GM12878 (cell line): ENCODE measurements at regions not wholly inside any gene's neighbourhood (a gene's known extent, or its start where the extent isn't known, plus 50 kb on each side); places are given as distances from the start of the nearest gene placed in this dataset.

Experiments used
- ATAC-seq: fragments of 200-7000 bp; cut with Tn5 transposase; 3 replicates; pipeline ENCODE4 v1.9.1; 2020; ENCODE audit warnings: mild to moderate bottlenecking, moderate library complexity
- BruUV-seq: library from RNA; stranded (reverse); fragments of 400-500 nt; replicated peaks from 2 replicates; lab custom pipeline; 2021; lab: Mats Ljungman, UMichigan
- CTCF ChIA-PET: fragments of 300-600 bp; sonication (Branson Sonifier 250); formaldehyde crosslinking; extraction: SDS; loops from one replicate; lab custom pipeline; 2021; ENCODE audit warnings: inconsistent platforms; lab: Yijun Ruan, JAX
- POLR2A ChIA-PET: fragments of 350-600 bp; formaldehyde crosslinking; extraction: SDS; loops from one replicate; lab custom pipeline; 2021; ENCODE audit warnings: inconsistent platforms; lab: Charles Lee
- RAD21 ChIA-PET: fragments of 300-600 bp; sonication (Branson Sonifier 250); formaldehyde crosslinking; loops from one replicate; lab custom pipeline; 2023; ENCODE audit warnings: antibody characterized with exemption; ENCODE audit not compliant: unreplicated experiment; lab: Charles Lee
- SMC1A ChIA-PET: fragments of 300-600 bp; sonication (Branson Sonifier 250); formaldehyde crosslinking; loops from one replicate; lab custom pipeline; 2023; ENCODE audit not compliant: unreplicated experiment, uncharacterized antibody; lab: Charles Lee
- DNase-seq: peaks from one replicate; pipeline ENCODE4 v3.0.0-alpha.2; 2011; ENCODE audit warnings: low read depth, low spot score
- FAIRE-seq: peaks from 3 replicates; lab custom pipeline; 2011; peaks lifted over from hg19 to GRCh38; lab: Jason Lieb, UNC
- H2AFZ ChIP-seq: 2 replicates; pipeline ENCODE4 v1.6.0; 2011; ENCODE audit warnings: low read depth, low read length, control low read depth; ENCODE audit not compliant: control insufficient read depth
- H3K27ac ChIP-seq: 2 replicates; pipeline ENCODE4 v1.5.1; 2011; ENCODE audit warnings: control low read depth; ENCODE audit not compliant: control insufficient read depth, insufficient read depth
- H3K27me3 ChIP-seq, 2 experiments: replicated peaks in 1 of 2; 2 replicates each; pipeline versions ENCODE4 v1.6.0 to v1.6.1; 2011; ENCODE audit warnings: low read length in 1 of 2; ENCODE audit not compliant: control insufficient read depth in 2 of 2, insufficient read depth in 2 of 2
- H3K36me3 ChIP-seq, 2 experiments: 2 replicates each; pipeline ENCODE4 v1.5.1; 2011; ENCODE audit warnings: low read length in 1 of 2; ENCODE audit not compliant: control insufficient read depth in 2 of 2, insufficient read depth in 2 of 2
- H3K4me1 ChIP-seq: 2 replicates; pipeline ENCODE4 v1.6.1; 2011; ENCODE audit warnings: mild to moderate bottlenecking, low read length, moderate library complexity, mixed read lengths; ENCODE audit not compliant: control insufficient read depth, insufficient read depth
- H3K4me2 ChIP-seq: 2 replicates; pipeline ENCODE4 v1.6.0; 2011; ENCODE audit warnings: control low read depth; ENCODE audit not compliant: control insufficient read depth, insufficient read depth
- H3K4me3 ChIP-seq: fragments of 200-600 bp; sonication (generic); 2 replicates; pipeline ENCODE4 v1.5.1; 2016
- H3K79me2 ChIP-seq: 2 replicates; pipeline ENCODE4 v1.6.0; 2011; ENCODE audit warnings: low read length; ENCODE audit not compliant: control insufficient read depth, insufficient read depth
- H3K9ac ChIP-seq: 2 replicates; pipeline ENCODE4 v1.8.0; 2011; ENCODE audit warnings: low read length, control low read depth, mixed read lengths; ENCODE audit not compliant: control insufficient read depth, insufficient read depth
- H3K9me3 ChIP-seq: replicated peaks from 3 replicates; pipeline ENCODE4 v1.5.1; 2011; ENCODE audit warnings: mild to moderate bottlenecking, low read length; ENCODE audit not compliant: control insufficient read depth, insufficient read depth
- H4K20me1 ChIP-seq: 2 replicates; pipeline ENCODE4 v1.6.0; 2011; ENCODE audit not compliant: control insufficient read depth, insufficient read depth
- GABPA ChIP-seq: IDR thresholded peaks from 2 replicates; pipeline ENCODE4 v1.6.1; 2014; ENCODE audit warnings: antibody characterized with exemption, low read depth, mild to moderate bottlenecking, inconsistent platforms
- HDAC2 ChIP-seq: fragments of 200-600 bp; sonication (generic); IDR thresholded peaks from 2 replicates; pipeline ENCODE4 v1.6.1; 2017
- MYC ChIP-seq: IDR thresholded peaks from 2 replicates; pipeline ENCODE4 v1.6.1; 2011; ENCODE audit warnings: mild to moderate bottlenecking, low read length, moderate library complexity, inconsistent platforms; ENCODE audit not compliant: insufficient read depth, insufficient replicate concordance, insufficient read length, severe bottlenecking
- NR2F1 ChIP-seq: fragments of 450-650 bp; conservative IDR thresholded peaks from 2 replicates; pipeline ENCODE4 v1.6.1; 2017; ENCODE audit warnings: mild to moderate bottlenecking
- RFX5 ChIP-seq: IDR thresholded peaks from 2 replicates; pipeline ENCODE4 v1.6.1; 2011; ENCODE audit warnings: low read depth, low read length, improper control_type of control experiment
- SREBF1 ChIP-seq: IDR thresholded peaks from 2 replicates; pipeline ENCODE4 v1.6.1; 2012; ENCODE audit warnings: mild to moderate bottlenecking, low read length
- SRF ChIP-seq, 2 experiments: IDR thresholded peaks; 2 replicates each; pipeline ENCODE4 v1.6.1; 2011; ENCODE audit warnings: low read depth in 2 of 2, low read length in 2 of 2, mild to moderate bottlenecking in 1 of 2, moderate library complexity in 1 of 2
- TBL1XR1 ChIP-seq: IDR thresholded peaks from 2 replicates; pipeline ENCODE4 v1.6.1; 2012; ENCODE audit warnings: low read depth, low read length, improper control_type of control experiment
- USF1 ChIP-seq: IDR thresholded peaks from 2 replicates; pipeline ENCODE4 v1.6.1; 2011; ENCODE audit warnings: borderline replicate concordance, low read depth, mild to moderate bottlenecking, moderate library complexity, mixed read lengths, low read length; ENCODE audit not compliant: insufficient read depth; ENCODE audit errors: extremely low read length
- ZBTB4 ChIP-seq: fragments of 450-650 bp; formaldehyde crosslinking; IDR thresholded peaks from 2 replicates; pipeline ENCODE4 v1.4.0; 2022; ENCODE audit warnings: mild to moderate bottlenecking, moderate library complexity
- ZNF24 ChIP-seq: fragments of 450-650 bp; IDR thresholded peaks from 2 replicates; pipeline ENCODE4 v1.6.1; 2017; ENCODE audit warnings: antibody characterized with exemption, mild to moderate bottlenecking
- ZSCAN29 ChIP-seq: fragments of 450-650 bp; IDR thresholded peaks from 2 replicates; pipeline ENCODE4 v1.6.1; 2017; ENCODE audit warnings: mild to moderate bottlenecking, moderate library complexity
- WGBS: methylation state at CpG from one replicate; pipeline ENCODE4 v1.1.6; 2016; ENCODE audit warnings: low lambda C conversion rate; ENCODE audit not compliant: insufficient replicate concordance, insufficient coverage; ENCODE audit errors: missing lambda C conversion rate; 5-methylcytosine and 5-hydroxymethylcytosine counted together
- in situ Hi-C: fragments of 300-500 bp; cut with MboI; formaldehyde crosslinking; loops from 9 replicates; pipeline ENCODE4 v1.14.3; 2018; ENCODE audit warnings: mixed read lengths
- intact Hi-C: fragments of 100-400 bp; cut with micrococcal nuclease; formaldehyde crosslinking; loops from one replicate; pipeline ENCODE4 v1.14.2; 2022; ENCODE audit not compliant: unreplicated experiment
- TF ChIP-seq, protein P1 (sequence below): fragments of 450-650 bp; IDR thresholded peaks from 2 replicates; pipeline ENCODE4 v1.6.1; 2016; ENCODE audit warnings: mild to moderate bottlenecking, moderate library complexity, borderline replicate concordance
- TF ChIP-seq, protein P2 (sequence below): IDR thresholded peaks from 2 replicates; pipeline ENCODE4 v1.6.1; 2012; ENCODE audit warnings: mild to moderate bottlenecking, low read depth, low read length

- FAIRE-seq (no peak), ATAC-seq (no peak), DNase-seq (no peak)
- no peaks in the 10 kb centered on the region for H3K36me3 ChIP-seq
- in situ Hi-C loops (no loop called here), intact Hi-C loops (no loop called here)
- H2AFZ ChIP-seq: no peak overlapping the region
- H3K27me3 ChIP-seq: no peaks in the 10 kb centered on the region
- H4K20me1 ChIP-seq: no peaks in the 10 kb centered on the region
- POLR2A ChIA-PET: no interaction called here
- no peak overlapping the region for H3K9ac ChIP-seq
- WGBS: 42% methylated on average over 3 of the region's 3 CpGs
- H3K4me2 ChIP-seq: no peak overlapping the region
- SMC1A ChIA-PET: no interaction called here
- peaks cover 2% of the 10 kb centered on the region; the same call in 1 of the 3 replicates for H3K9me3 ChIP-seq
- RAD21 ChIA-PET: no interaction called here
- H3K27ac ChIP-seq: no peak overlapping the region
- BruUV-seq: no TSS peak
- CTCF ChIA-PET: no interaction called here
- no peaks in the 10 kb centered on the region for H3K79me2 ChIP-seq
- H3K4me3 ChIP-seq: no peak overlapping the region
- no peaks in the 10 kb centered on the region for H3K4me1 ChIP-seq
- TF ChIP-seq SRF (IDR thresholded peaks at IDR 0.05; ENCODE audit: low read depth in 2 of 2, low read length in 2 of 2) (no peak), USF1 (no peak), GABPA (no peak), ZNF24 (no peak), ZSCAN29 (no peak), SREBF1 (no peak), HDAC2 (no peak), RFX5 (no peak), MYC (no peak), ZBTB4 (CRISPR knock-in tag) (no peak), TBL1XR1 (no peak), NR2F1 (no peak)
- TF ChIP-seq, protein P1, sequence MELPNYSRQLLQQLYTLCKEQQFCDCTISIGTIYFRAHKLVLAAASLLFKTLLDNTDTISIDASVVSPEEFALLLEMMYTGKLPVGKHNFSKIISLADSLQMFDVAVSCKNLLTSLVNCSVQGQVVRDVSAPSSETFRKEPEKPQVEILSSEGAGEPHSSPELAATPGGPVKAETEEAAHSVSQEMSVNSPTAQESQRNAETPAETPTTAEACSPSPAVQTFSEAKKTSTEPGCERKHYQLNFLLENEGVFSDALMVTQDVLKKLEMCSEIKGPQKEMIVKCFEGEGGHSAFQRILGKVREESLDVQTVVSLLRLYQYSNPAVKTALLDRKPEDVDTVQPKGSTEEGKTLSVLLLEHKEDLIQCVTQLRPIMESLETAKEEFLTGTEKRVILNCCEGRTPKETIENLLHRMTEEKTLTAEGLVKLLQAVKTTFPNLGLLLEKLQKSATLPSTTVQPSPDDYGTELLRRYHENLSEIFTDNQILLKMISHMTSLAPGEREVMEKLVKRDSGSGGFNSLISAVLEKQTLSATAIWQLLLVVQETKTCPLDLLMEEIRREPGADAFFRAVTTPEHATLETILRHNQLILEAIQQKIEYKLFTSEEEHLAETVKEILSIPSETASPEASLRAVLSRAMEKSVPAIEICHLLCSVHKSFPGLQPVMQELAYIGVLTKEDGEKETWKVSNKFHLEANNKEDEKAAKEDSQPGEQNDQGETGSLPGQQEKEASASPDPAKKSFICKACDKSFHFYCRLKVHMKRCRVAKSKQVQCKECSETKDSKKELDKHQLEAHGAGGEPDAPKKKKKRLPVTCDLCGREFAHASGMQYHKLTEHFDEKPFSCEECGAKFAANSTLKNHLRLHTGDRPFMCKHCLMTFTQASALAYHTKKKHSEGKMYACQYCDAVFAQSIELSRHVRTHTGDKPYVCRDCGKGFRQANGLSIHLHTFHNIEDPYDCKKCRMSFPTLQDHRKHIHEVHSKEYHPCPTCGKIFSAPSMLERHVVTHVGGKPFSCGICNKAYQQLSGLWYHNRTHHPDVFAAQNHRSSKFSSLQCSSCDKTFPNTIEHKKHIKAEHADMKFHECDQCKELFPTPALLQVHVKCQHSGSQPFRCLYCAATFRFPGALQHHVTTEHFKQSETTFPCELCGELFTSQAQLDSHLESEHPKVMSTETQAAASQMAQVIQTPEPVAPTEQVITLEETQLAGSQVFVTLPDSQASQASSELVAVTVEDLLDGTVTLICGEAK: no peak
- TF ChIP-seq, protein P2, sequence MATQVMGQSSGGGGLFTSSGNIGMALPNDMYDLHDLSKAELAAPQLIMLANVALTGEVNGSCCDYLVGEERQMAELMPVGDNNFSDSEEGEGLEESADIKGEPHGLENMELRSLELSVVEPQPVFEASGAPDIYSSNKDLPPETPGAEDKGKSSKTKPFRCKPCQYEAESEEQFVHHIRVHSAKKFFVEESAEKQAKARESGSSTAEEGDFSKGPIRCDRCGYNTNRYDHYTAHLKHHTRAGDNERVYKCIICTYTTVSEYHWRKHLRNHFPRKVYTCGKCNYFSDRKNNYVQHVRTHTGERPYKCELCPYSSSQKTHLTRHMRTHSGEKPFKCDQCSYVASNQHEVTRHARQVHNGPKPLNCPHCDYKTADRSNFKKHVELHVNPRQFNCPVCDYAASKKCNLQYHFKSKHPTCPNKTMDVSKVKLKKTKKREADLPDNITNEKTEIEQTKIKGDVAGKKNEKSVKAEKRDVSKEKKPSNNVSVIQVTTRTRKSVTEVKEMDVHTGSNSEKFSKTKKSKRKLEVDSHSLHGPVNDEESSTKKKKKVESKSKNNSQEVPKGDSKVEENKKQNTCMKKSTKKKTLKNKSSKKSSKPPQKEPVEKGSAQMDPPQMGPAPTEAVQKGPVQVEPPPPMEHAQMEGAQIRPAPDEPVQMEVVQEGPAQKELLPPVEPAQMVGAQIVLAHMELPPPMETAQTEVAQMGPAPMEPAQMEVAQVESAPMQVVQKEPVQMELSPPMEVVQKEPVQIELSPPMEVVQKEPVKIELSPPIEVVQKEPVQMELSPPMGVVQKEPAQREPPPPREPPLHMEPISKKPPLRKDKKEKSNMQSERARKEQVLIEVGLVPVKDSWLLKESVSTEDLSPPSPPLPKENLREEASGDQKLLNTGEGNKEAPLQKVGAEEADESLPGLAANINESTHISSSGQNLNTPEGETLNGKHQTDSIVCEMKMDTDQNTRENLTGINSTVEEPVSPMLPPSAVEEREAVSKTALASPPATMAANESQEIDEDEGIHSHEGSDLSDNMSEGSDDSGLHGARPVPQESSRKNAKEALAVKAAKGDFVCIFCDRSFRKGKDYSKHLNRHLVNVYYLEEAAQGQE: no peak
Measured at GRCh38 chr12:102565555-102565954, 85.2 kb upstream of the IGF1 start.
